HG02840 (cell line): ENCODE measurements at regions not wholly inside any gene's neighbourhood (a gene's known extent, or its start where the extent isn't known, plus 50 kb on each side); places are given as distances from the start of the nearest gene placed in this dataset.

Experiments used
- ATAC-seq: cut with Tn5 transposase; IDR thresholded peaks from one replicate; pipeline ENCODE4 v1.9.1; 2021; ENCODE audit warnings: mild to moderate bottlenecking, moderate library complexity, moderate number of reproducible peaks; ENCODE audit not compliant: unreplicated experiment, low FRiP score

GRCh38 chr12:98359856-98360255 is 155.5 kb upstream of the TMPO start:
- ATAC-seq, result no peak

- no peak for ATAC-seq
Observed at GRCh38 chr12:98360401-98360800, 155.0 kb upstream of the TMPO start.

DNA sequence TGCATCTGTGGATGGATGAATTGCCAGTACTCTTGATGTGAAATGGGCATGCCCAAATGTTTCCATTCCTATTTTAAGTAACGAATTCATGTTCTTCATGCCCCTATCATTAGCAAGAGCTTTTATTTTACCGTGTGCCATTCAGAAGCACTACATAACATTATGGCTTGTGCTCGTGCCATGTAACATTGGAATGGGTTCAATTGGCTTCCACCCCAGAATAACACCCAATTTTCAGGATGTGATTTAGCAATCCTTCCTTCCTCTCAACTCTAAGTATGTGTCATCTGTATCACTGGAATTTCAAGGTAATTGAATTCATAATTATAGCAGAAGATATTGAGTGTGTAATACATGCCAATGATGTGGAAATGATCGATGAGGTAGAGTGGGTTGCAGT is 145.8 kb upstream of the TMPO start:
- ATAC-seq, result no peak

- ATAC-seq, result no peak
Observed at GRCh38 chr12:98370976-98371375, 144.4 kb upstream of the TMPO start.

DNA sequence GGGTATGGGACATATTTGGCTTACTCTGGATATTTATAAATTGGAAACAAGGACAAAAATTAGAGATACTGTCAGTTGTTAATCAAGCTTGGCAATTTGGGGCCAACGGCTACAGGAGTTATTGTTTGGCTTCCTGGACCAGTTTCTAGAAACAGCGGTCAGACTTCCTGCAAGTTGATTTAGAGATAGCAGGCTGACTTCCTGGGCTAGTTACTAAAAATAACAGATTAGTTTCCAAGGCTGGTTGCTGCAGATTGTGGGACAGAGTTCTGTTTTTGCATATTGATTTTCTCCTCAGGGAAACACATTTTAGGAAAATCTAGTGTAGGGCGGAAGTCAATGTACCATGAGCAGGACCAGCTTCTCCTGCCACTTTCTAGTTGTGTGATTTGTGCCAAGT is 144.0 kb upstream of the TMPO start:
- no peak for ATAC-seq

DNA sequence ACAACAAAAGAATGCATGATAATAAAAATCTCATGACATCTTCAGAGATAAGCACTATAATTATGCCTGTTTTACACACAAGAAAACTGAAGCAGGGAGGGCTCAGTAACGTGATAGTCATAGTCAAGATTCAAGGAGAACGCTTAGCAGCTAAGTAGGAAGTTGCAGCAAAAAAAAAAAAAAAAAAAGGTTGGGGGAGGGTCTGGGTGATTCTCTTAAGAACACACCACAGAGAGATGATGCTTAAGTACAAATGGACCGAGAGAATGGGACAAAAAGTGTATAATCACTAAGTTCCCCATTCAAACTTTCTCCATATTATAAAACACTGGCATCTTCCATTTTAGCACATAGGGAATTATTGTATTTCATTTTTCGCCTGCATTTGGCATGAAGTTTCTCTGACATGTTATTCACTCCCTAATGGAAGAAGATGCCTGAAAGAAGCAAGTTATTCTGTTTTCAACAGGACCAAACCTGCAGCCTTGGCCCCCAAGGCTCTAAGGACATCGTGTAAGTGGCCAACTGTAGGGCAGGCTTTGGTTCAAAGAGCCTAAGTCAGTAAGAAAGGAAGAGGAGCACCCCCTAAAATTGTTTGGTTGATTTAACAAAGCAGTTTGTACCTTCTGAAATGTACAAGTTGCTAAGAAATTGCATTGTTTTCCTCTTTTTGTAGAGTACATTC is 142.9 kb upstream of the TMPO start:
- ATAC-seq, result no peak

- no peak for ATAC-seq
Observed at GRCh38 chr12:98373025-98373554, 142.3 kb upstream of the TMPO start.

DNA sequence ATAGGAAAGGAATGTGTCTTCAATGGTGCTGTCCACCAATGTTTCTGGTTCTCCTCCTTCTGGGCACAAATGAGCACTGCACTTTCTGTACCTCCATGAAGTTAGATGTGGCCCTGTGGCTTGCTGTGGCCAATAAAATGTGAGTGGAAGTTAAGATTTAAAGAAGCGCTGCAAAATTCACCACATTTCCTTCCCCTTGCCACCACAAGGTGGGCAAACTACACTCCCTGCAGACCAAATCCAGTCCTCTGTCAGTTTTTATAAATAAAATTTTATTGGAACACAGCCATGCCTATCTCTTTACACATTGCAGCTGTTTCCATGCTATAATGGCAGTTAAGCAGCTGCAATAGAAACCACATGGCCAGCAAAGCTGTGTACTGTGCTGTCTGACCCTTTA is 141.4 kb upstream of the TMPO start:
- no peak for ATAC-seq

GRCh38 chr12:98379106-98379505 is 136.3 kb upstream of the TMPO start:
- ATAC-seq, result no peak

DNA sequence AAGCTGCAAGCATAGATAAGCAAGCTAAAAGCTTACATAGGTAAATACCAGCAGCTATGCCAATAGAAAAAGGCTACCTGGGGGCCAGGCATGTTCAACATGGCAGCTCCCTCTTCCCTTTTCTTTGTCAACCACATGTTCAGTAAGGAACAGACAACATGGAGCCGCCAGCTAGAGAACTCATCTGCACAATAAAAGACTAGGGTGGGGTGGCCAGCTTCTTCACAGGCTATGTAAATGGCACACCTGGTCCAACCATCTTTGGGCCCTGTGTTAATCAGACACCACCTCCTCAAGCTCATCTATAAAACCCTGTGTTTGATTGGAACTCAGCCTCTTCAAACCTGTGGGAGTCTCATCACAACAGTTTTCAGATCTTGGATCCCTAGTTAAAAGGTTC is 129.7 kb upstream of the TMPO start:
- ATAC-seq, result no peak

- ATAC-seq, result no peak
Observed at GRCh38 chr12:98387444-98387843, 127.9 kb upstream of the TMPO start.

- no peak for ATAC-seq
Observed at GRCh38 chr12:98388126-98388525, 127.3 kb upstream of the TMPO start.

DNA sequence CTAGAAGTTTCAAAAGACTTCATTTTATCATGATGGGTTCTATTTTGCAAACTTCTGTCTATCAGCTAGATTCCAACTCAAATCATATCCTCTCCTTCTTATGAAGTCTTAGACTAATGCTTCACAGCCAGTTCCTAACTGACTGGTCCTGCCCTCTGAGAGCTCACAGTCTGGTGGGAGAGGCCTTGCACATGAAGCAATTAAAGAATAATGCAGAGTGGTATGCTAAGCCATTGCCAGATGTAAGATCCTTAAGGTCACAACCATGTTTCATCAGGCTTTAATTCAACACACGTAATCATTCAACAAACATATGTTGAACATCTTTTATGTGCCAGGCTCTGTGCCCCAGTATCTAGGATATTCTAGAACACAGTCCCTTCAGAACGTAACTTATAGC is 125.8 kb upstream of the TMPO start:
- ATAC-seq, result no peak

- ATAC-seq, result peak; percentile 88
Observed at GRCh38 chr12:98397323-98398105, 117.9 kb upstream of the TMPO start.

DNA sequence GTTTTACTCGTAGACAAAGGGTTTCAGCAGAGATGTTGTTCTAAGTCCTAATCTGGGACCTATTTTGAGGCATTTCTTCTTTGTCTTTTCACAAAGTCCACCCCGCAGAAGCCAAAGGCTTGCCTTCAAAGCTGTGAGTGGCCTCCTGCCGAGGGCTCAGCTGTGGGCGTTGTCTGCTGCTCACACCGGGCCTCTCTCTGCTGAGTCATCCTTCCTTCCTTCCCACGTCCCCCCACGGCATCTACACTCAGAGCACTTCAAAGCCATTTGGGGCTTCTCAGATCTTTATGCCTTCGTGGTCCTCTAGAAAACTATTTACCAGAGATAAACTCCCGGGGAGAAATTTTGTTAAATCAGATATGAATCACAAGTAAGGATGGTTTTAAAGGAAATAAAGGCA is 115.9 kb upstream of the TMPO start:
- ATAC-seq, result no peak

DNA sequence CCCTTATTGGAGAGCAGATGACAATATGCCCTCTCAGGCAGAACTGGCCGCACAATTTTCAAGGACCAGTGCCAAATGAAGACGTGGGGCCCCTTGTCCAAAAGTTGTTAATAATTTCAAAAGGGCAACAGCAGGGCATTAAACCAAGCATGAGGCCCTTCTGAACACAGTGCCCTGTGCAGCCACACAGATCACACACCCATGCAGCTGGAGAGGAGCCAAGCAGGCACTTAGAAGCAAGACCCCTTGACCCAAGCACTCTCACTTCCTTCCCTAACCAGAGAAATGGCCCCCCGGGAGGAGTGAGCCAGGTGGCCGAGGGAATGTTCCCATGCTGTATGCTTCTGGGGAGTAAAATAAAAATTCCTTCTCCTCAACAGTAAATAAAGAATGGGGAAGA is 114.0 kb upstream of the TMPO start:
- no peak for ATAC-seq

DNA sequence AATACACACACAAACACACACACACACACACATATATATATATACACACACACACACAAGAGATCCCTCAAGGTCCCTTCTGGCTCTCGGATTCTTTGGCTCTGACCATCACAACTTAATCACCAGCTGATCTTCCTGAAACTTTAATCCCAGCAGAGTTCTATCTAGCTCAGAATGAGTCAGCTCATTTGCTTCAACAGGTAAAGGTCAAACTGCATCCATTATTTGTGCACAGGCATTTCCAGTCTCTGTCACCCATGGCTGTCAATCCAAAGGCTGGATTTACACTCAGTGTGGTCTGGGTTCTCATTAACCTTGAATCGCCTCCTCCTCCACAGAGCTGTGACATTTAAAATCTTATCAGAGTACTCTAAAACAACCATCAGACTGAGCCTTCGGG is 113.3 kb upstream of the TMPO start:
- ATAC-seq, result no peak

- ATAC-seq, result no peak
Observed at GRCh38 chr12:98402671-98403070, 112.7 kb upstream of the TMPO start.

- no peak for ATAC-seq
Observed at GRCh38 chr12:98403385-98403784, 112.0 kb upstream of the TMPO start.

DNA sequence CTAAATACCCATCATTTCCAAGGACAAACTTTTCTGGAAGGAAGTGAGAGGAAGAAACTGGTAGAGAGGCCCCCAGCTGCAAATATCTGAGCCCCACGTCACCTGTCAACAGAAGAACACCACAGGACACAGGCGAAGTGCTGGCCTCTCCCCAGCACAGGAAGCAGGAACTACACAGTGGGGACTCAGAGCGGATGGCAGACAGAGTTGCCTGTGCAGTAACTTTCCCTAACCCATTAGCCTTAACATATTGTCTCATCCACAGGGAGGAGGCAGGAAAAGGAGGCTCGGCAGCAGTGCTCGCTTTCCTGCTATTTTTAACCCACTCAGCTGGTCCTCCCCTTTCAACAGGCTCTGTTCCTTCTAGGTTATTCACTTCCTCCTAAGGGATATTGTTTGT is 111.5 kb upstream of the TMPO start:
- ATAC-seq, result no peak

DNA sequence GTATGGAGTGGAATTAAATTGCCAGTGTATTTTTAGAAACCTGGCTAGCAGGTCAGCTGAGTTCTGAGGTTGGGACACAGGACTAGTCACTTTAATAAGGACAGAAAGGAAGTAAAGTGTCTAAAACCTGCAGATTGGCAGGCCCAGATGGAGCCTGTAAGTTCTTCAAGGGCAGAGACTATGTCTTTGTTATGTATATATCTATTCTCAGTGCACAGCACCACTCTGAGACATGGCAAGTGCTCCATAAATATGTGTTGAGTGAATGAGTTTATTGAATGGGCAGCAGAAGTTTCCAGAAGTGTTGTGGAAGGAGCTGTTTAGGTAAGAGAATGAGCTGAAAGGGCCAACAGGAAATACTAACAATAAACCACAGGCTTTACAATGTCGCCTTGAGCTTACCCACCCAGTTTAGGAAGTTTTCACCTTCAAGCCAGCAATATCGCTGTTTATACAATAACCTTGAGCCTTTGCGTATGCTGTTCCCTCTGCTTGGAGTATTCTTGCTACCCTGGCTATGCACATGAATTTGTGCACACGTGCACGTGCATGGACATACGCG is 109.5 kb upstream of the TMPO start:
- no peak for ATAC-seq

- no peak for ATAC-seq
Observed at GRCh38 chr12:98406378-98406777, 109.0 kb upstream of the TMPO start.
